ENCODE measurements at regions not wholly inside any gene's neighbourhood (a gene's known extent, or its start where the extent isn't known, plus 50 kb on each side); places are given as distances from the start of the nearest gene placed in this dataset.

DNA sequence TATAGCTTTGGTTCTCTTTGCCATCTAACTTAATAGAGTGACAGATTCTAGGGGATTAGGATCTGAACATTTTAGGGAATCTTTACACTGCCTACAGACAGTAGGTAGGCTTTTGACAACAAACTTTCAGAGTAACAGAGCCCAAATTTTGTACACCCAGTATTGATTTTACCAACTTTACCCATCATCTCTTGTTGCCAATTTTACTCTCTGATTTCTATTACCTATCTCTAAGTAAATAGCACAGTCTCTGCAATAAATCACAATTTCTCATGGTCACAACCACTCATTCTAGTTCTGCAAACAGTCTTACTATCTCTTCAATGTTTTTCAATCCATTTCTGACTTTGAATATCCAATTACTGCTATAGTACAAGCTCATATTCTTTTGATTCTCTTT, 1097.6 kb upstream of the PHF14 start:
- DNase-seq = no peak

DNA sequence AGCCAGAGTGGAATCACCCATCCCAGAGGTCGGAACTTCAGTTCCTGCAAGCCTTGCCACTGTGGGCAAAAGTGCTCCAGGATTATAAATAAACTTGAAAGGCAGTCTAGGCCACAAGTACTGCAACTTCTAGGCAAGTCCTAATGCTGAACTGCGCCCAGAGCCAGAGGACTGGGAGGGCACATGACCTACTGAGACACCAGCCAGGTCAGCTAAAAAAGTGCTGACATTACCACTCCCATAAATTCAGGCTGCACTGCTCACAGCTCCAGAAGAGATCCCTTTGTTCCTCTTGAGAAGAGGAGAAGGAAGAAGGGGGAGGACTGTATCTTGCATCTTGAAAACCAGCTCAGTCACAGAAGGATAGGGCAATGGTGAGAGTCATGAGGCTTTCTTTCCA, 1084.1 kb upstream of the PHF14 start:
- DNase-seq = no peak

DNA sequence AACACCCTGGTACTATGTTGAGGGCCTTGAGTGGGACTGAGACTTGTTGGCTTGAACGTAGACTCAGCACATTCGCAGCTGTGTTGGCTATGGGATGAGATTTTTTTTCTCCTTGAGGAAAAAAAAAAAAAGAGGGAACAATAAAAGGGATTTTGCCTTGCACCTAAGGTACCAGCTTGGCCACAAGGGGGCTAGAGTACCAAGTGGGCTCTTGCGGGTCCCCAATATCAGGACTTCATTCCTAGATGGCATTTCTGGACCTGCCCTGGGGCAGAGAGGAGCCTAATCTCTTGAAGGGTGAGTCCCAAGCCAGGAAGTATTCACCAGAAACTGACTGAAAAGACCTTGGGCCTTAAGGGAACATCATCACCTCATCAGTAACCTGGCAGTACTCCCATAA, 1083.6 kb upstream of the PHF14 start:
- no peak for DNase-seq

DNA sequence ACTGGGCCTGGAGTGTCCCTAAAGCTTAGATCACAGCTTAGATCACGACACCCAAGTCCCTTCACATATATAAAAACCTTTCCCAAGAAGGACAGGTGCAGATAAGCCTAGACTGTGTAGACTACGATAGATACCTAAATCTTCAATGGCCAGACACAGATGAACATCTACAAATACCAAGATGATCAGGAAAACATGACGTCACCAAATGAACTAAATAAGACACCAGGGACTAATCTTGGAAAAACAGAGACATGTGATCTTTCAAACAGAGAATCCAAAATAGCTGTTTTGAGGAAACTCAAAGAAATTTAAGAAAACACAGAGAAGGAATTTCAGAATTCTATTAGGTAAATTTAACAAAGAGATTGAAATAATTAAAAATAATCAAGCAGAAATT, 1082.6 kb upstream of the PHF14 start:
- DNase-seq = no peak

DNA sequence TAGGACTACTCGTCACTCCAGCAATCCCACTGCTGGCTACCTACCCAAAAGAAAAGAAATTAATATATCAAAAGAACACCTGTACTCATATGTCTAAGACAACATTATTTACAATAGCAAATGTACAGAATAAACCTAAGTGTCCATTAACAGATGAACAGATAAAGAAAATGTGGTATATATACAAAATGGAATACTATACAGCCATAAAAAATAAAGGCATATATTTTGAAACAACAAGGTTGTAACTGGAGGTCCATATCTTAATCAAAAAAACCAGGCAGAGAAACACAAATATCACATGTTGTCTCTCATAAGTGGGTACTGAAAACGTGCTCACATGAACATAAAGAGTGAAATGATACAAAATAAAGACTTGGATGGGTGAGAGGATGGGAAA, 1073.3 kb upstream of the PHF14 start:
- DNase-seq = no peak

DNA sequence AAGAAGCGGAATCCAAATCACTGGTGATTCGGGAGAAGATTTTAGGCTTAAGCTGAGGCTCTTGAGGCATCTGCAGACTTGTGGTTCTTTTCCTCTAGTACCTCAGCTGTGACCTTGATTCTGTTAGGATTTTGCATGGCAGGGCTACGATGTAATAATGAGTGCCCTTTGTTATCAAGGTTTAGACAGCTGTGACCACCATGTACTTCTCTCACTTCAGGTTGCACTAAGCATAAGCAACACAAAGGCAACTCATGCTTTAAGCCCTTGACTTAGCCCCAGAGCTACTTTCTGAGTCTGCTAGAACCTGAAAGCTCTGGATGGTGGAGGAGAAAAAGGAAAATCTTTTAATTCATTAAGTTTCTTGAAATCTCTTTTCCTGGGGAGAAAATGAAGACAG, 1052.3 kb upstream of the PHF14 start:
- no peak for DNase-seq

DNA sequence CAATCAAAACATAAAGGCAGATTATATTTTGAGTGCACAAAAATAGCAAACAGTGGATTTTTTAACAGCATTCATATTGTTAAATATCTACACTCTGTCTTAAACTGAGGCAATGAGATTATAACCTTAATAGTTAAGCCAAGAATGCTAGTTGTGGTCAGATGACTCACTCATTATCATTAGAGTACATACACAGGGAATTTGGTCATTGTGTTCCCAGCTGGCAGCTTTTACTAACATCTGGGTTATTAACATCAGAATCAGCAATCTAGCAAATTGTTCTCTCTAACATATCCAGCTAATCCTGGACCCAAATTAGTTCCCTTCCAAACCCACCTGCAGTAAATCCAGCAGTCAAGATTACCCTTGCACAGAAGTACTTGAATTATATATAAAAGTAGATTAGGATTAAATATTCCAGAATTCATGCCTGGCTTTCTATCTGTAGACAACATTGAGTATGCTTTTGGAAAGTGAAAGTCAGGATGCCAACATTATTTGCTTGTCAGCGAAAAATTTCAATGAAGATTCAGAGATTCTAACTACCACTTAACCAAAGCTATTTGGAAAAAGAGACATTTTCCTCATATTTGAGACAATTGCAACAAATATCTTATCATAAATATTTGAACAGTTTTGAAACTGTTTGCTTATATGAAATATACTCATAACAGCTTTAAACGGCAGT, 1035.6 kb upstream of the PHF14 start:
- no peak for DNase-seq

DNA sequence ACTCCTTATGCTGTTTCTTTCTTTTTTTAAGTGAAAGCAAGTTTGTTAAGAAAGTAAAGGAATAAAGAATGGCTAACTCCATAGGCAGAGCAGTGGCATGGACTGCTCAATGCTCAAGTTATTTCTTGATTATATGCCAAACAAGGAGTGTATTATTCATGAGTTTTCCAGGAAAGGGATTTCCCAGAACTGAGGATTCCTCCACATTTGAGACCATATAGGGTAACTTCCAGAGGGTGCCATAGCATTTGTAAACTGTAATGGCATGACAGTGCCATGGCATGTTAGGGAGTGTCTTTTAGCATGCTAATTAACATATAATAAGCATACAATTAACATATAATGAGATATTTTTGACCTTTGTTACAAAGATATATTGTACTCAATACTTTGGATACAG, 1034.5 kb upstream of the PHF14 start:
- DNase-seq = no peak

DNA sequence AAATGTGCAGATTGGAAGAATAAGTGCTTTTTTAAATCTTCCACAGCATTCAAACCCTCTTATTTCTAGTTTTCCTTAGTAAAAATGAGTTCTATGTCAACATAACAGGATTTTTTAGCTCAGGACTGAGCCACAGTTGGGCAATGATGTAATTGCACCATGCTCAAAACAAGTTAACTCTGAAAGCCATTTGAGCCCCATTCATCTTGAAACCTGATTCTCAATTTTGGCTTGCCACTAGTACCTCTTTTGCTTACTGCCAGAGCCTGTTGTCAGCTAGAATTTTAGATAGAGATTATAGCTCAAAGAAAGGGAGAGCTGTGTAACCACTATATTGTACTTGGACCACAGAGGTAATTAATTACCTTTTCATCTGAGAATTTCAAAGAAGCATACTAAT, 1028.5 kb upstream of the PHF14 start:
- DNase-seq = no peak

DNA sequence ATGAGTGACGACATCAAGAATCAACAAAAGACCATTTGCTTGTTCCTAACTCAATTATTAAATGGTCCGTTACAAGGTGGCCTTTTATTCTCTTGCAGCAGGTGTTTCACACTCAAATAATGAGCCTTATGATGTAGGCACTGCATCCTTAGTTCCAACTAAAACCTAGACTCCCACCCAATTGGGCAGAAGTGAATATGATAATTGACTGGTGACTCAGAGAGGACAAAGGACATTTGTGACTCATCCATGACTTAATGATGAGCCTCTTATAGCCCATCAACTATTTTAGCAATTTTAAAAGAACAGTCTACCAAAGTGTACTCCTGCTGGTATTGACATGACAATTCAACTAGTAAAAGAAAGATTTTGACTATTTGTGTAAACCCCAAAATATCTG, 1027.8 kb upstream of the PHF14 start:
- no peak for DNase-seq

DNA sequence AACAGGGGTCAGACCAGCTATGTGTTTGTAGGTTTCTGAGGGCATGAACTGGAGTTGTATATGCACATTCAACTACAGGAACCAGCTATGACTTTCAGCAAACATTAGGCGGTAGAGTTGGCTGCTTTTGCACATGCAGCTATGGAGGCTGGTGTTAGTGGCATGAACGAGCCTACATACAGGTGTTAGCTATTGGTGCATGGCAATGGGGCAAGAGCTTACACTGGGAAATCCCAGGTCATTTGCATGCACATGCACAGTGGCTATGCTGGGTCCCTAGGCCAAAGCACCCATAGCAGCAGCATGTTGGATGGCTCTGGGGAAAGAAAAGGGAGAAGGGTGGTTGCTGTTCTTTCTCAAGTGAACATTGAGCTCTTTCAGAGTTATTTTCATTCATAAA, 1018.5 kb upstream of the PHF14 start:
- DNase-seq = no peak

DNA sequence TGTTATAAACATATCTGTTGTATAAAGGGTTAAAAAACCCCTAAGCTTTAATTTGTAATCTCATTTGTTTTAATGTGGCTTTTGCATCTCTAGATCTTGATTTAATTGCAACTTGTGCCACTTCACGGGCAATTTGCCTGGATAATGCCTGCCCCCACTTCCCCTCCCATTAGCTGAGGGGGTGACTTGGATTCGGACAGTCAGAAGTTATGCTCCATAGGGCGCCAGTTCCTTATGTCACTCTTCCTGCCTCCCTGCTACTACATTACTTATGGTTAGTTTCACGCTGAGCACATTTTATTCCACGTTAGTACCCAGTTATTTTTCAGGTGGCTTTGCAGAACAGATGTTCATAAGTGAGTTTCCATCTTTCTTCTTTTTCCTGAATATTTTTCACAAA, 1015.2 kb upstream of the PHF14 start:
- DNase-seq = no peak

DNA sequence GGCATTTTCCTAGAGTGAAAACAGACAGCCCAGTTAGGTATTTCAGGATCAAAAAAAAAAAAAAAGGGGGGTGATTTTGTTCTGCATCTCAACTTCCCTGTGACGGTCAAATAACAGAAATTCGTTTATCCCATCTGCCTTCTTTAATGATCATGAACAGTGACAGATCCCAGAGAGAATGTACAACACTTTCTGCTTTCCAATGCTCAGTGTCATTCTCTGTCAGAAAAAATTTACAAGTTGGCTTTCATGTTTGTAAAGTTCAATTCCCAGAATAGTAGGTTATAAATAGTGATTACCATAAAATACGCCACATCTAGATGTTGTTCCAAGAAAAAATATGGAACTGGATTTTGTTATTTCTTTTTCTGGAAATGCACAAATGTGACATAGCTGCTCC, 1013.2 kb upstream of the PHF14 start:
- no peak for DNase-seq

DNA sequence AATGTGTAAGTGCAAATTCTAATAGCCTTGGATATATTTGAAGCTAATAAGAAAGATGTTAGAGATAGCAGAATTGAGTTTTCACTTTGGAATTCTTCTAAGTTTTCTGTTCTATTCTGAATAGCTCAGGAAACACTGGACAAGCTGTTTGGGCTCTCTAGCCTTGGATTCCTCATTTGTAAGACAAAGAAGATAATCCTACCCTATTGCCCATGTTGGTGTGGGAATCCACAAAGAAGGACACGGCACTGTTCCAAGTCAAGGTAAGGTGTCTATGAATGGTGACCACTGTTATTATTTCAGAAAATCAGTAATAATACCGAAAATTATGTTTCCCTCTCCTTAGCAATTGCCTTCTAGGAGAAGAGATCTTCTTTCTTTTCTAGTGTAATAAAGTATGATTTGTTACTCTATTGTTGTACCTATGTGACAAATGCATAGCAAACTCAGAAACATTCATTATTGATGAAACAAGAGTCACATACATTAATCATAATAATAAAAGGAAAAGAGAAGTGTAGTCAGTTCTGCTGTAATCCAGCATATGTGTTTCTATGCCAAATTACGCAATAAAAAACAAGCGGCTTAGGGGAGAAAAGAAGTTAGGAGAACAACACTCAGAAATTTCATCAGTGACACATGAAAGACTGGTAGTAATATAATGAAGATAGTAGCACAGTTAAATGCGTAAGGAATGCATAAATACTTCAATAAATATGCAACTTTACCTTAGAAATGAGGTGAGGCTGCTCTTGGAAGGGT, 1012.3 kb upstream of the PHF14 start:
- DNase-seq = no peak

DNA sequence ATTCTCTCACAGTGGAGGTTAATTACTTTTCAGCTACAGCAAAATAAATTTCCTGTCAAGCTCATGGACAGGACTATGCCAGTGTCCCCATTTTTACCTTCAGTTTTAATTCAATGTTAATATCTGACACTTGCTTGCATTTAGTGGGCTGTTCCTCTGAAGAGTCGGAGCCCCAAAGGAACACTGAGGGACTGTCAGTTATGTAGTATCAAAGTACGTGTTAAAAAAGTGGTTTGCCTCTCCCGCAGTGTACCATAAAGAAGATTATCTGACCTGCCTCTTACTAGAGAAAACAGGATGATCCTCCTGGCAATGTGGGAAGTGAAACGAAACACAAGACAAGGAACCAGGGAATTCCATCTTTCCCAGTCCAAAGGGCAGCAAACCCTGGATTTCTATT, 1010.9 kb upstream of the PHF14 start:
- no peak for DNase-seq

DNA sequence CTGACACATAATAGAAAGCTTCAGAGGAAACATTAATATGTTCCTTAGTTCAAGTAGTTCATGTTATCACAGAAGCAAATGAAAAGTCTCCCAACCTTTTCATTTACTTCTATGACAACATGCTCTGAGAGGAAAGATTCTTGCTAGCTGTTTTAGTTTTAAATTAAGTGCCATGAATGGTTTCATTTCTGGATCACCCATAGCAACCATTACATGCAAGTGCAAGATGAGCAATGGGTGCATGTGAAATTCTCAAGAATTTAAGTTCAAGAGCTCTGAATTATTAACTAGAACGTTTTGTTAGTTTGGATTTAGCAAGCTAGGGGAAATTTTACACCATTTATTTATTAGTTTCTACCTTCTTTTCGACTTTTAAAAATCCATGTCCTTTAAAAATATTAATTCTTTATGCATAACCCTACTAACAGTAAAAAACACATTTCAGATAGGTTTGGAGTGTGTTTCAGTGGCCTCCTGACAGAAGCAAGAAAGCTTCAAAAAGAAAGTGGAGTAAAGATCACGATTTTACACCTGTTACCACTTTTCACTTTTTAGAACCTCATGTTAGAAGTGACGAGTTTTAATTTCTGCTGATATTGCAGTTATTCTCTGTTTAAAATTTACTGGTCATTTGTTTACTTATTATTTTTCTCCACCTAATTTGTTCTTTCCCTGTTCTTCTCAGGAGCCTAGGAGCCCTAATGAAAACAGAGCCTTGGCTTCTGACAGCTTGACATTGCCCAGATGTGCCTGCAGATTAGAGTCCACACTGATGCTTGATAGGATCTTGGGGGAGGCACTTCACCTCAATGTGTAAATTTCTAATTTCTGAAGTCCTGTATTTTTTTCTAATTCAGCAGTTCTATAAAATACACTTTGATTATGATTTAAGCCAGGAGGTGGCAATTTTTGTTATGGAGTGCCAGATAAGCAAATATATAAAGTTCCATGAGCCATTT, 995.3 kb upstream of the PHF14 start:
- no peak for DNase-seq

DNA sequence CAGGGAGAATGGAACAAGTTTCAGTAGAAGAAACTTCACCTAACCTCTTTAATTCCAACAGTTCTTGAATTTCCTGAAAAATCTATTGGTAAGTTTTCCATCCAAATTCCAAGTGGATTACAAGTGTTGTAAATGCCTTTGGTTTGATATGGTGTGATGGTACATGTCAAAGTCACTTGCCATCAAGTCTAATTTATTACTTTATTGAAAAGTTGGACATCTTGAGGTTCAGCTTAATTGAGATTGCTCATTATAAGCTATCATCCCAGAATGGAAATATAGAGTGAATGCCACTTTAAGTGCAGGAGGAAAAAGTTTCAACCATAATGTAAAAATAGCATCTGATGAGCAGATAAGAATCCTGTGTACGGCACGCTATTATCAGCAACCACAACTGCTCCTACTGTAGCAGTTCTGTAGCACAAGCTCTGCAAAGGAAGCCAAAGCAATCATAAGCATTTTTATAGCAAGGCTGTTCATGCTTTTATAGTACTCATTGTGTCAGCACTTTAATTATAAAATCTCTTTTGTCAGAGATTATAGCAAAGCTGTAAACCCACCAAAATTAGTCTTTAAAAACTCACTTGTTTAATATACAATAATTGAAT, 991.8 kb upstream of the PHF14 start:
- DNase-seq = no peak

DNA sequence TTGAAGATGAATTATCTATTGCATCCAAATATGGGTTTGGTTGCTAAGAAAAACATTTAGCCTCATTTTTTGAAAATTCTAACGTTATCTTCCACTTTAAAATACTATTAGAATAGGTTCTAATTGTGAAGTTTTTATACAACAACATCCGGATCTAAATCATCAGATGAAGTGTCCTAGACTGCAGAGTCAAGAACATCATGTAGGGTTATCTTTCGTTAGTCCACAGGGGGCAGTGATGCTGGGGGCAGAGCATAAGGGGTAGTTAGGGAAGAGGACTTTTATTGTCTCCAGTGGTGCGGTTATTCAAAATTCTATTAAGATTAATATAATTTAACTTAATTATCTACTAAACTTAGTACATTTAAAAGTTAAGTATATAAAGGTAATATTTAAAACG, 990.6 kb upstream of the PHF14 start:
- no peak for DNase-seq

DNA sequence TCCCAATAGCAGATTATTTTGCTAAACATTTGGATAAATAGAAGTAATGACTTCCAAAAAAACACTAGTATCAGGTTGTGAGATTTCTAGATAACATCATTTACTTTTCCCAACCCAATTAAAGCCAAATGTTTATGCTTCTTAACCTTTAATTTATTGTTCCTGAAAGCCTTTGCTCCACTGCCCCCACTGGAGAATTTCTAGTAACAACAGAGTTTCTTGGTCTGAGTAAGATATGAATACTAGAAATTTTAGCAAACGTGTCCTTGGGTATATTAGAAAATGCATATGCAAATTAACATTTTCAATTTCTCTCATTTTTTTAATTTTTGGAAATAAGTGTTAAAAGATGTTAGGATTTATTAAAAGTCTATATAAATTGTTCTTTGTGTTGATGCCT, 958.0 kb upstream of the PHF14 start:
- no peak for DNase-seq

DNA sequence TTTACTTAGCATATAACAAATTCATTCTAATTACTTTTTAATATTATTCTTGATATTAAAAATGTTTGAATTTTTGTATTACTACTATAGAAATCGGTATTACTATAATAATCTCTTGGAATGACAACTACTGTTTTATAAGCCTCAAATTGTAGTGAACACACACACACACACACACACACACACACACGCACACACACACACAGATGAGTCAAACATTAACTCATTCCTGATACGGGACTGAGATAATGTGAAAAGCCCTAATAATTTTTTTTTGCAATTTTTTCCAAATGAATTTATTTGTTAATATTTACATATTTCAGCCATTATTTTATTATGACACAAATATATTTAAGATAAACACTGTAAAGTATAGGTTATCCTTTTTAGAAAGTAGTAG, 951.2 kb upstream of the PHF14 start:
- DNase-seq = no peak

DNA sequence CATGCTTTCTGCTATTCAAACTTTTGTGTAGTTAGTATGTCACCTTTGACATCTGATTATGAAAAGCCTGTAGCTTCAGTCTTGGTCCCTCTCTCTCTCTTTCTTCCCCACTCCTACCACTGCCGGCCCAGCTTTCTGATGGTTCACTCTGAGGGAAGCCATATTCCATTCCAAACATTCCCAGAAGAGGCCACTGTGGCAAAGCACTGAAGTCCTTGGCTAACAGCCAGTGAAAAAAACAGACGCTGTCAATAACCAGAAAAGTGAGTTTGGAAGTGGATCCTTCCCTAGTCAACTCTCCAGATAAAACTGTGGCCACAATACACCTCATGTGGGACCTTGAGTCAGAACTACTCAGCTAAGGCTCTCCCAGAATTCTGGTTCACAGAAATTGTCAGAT, 950.7 kb upstream of the PHF14 start:
- no peak for DNase-seq

DNA sequence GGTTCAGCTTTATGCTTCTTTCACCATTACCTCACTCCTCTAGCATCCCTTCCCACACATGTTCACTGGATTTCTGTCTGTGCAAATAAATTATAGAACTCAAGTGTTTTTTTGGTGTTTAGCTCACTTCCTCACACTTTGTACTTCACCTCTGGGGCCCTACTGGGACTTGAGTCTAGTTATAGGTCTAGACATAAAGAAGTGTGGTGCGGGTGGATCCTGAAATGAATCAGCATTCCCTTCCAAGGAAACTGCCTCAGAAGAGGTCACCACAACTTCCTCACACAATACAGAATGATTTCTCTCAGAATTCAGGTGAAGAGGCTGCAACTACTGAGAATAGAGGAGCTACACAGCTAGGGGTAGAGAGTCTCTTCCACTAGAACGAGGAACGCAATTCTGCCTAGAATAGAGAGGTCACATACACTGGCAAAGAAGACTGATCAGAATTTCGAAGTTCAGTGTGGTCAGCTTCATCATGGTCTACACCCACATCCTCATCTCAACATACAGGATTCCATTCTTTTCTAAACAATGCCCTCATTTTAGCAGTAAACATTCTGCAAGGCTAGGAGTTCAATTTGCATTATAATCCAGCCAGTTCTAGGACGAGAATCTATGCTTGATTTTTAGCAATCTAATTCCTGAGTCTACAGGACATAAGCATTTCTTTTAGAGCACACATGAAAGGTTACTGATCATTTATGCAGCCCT, 938.7 kb upstream of the PHF14 start:
- no peak for DNase-seq

DNA sequence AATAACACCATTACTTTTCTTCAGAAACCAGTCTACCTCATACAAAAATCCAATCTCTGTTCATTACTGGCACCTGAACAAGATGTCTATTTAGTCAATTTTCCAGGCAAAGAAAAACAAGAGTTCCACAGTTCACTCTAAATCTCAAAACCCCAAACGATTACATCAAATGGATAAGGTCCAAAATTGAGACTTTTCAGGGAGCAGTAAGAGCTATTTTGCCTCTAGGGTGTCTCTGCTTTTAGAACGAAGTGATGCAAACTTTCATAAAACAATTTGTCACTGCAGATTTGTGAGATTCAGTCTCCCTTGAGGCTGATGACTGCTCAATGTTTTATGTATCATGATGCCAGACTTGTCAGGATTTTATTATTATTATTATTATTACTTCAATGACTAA, 937.0 kb upstream of the PHF14 start:
- DNase-seq = no peak

Data from activated T-cell treated with anti-CD3 and anti-CD28 coated beads, Interleukin-2, amount 50 U/mL, for 48 hours (primary cell).